Psoas muscle (tissue), 7 donors: ENCODE measurements at regions not wholly inside any gene's neighbourhood (a gene's known extent, or its start where the extent isn't known, plus 50 kb on each side); places are given as distances from the start of the nearest gene placed in this dataset.

Source experiments
- ATAC-seq, 4 donors: fragments of 200-7000 bp; cut with Tn5 transposase; one replicate each; pipeline ENCODE4 v1.9.1; 2020; ENCODE audit warnings: moderate library complexity in 3 of 4, mild to moderate bottlenecking in 2 of 4
- DNase-seq, 2 donors: peaks; one replicate each; pipeline ENCODE4 v3.0.0-alpha.2; 2020
- H3K27ac ChIP-seq: fragments of 200-600 bp; one replicate; pipeline ENCODE4 v1.8.0; 2022
- H3K27me3 ChIP-seq, 3 donors: fragments of 200-600 bp in 1 of 3; one replicate each; pipeline versions ENCODE4 v1.6.1 to v1.8.0; 2013 to 2022; ENCODE audit warnings: low read length in 2 of 3, mild to moderate bottlenecking in 2 of 3, moderate library complexity in 1 of 3; ENCODE audit not compliant: insufficient read depth in 3 of 3
- H3K36me3 ChIP-seq, 2 donors: fragments of 200-600 bp in 1 of 2; one replicate each; pipeline versions ENCODE4 v1.6.1 to v1.8.0; 2013 to 2022; ENCODE audit warnings: low read depth in 1 of 2, mild to moderate bottlenecking in 1 of 2, moderate library complexity in 1 of 2; ENCODE audit not compliant: insufficient read depth in 1 of 2
- H3K4me1 ChIP-seq: fragments of 200-600 bp; one replicate; pipeline ENCODE4 v1.8.0; 2022
- H3K4me3 ChIP-seq: fragments of 200-600 bp; one replicate; pipeline ENCODE4 v1.8.0; 2022; ENCODE audit warnings: mild to moderate bottlenecking
- H3K9me3 ChIP-seq: fragments of 200-600 bp; one replicate; pipeline ENCODE4 v1.8.0; 2022
- CTCF ChIP-seq: fragments of 200-600 bp; IDR thresholded peaks from one replicate; pipeline ENCODE4 v1.8.0; 2022; ENCODE audit warnings: antibody characterized with exemption
- WGBS, 3 donors: extraction: QIAGEN DNeasy Blood & Tissue Kit; methylation state at CpG; one replicate each; pipeline versions ENCODE4 v1.1.6 to v1.1.7; 2013; 5-methylcytosine and 5-hydroxymethylcytosine counted together
- intact Hi-C, 2 donors: fragments of 100-400 bp; cut with DNase I; formaldehyde crosslinking; loops; one replicate each; pipeline versions ENCODE4 v1.11.0 to v1.14.2; 2022
- donor health status: healthy with polysubstance abuse.
- donor health status: DM: no; HTN: no; CAD: no; lungs with moderate emphysema.
- donor health status: Bipolar disorder and iron deficiency.
- donor health status: healthy.
- donor health status: DM: yes; HTN: yes; CAD: no.
- donor health status: DM: no; HTN: no; CAD: no.
- donor health status: DM: yes; HTN: yes; CAD: no.

GRCh38 chr6:170173335-170173881, 117.5 kb downstream of the DLL1 start:
- intact Hi-C loops = no loop called here
- Histone ChIP-seq H3K27me3 (no peaks in the 10 kb centered on the region), H3K9me3 (no peaks in the 10 kb centered on the region), H3K36me3 (no peaks in the 10 kb centered on the region), H3K27ac (no peak overlapping the region), H3K4me1 (peaks cover 15% of the 10 kb centered on the region), H3K4me3 (no peak overlapping the region)
- WGBS, 3 donors = 49 to 65% (median 60%) methylated on average over 5 of the region's 5 CpGs
- no peak for ATAC-seq
- TF ChIP-seq CTCF = no peak
- peak in 1 of 2 donors; percentile 44 for DNase-seq

- no peak overlapping the region for H3K4me3 ChIP-seq
- no peaks in the 10 kb centered on the region for H3K27me3 ChIP-seq
- TF ChIP-seq CTCF = no peak
- 93 to 96% (median 93%) methylated on average over 28 of the region's 28 CpGs for WGBS, 3 donors
- ATAC-seq (no peak), DNase-seq (no peak)
- peaks cover 12% of the 10 kb centered on the region for H3K4me1 ChIP-seq
- H3K9me3 ChIP-seq = no peaks in the 10 kb centered on the region
- intact Hi-C loops = no loop called here
- no peak overlapping the region for H3K27ac ChIP-seq
- H3K36me3 ChIP-seq = no peaks in the 10 kb centered on the region
Measured at GRCh38 chr6:170172825-170173256, 118.0 kb downstream of the DLL1 start.

GRCh38 chr6:170172392-170172791, 118.5 kb downstream of the DLL1 start:
- ATAC-seq (no peak), DNase-seq (no peak)
- H3K4me3 ChIP-seq = no peak overlapping the region
- TF ChIP-seq CTCF = no peak
- H3K27me3 ChIP-seq = no peaks in the 10 kb centered on the region
- 74 to 77% (median 75%) methylated on average over 5 of the region's 5 CpGs for WGBS, 3 donors
- intact Hi-C loops = no loop called here
- H3K9me3 ChIP-seq = no peaks in the 10 kb centered on the region
- H3K4me1 ChIP-seq = peaks cover 12% of the 10 kb centered on the region
- no peak overlapping the region for H3K27ac ChIP-seq
- H3K36me3 ChIP-seq = no peaks in the 10 kb centered on the region

GRCh38 chr6:170167657-170168159, 123.2 kb downstream of the DLL1 start:
- H3K4me3 ChIP-seq = peak overlapping the region; percentile 51
- WGBS, 3 donors = 69 to 77% (median 76%) methylated on average over 19 of the region's 19 CpGs
- no peaks in the 10 kb centered on the region for H3K36me3 ChIP-seq
- peak in 1 of 2 donors; percentile 58 for DNase-seq
- no peaks in the 10 kb centered on the region for H3K9me3 ChIP-seq
- intact Hi-C loops = loop anchor here in 1 of 2 donors (10.0 kb wide), 1 partner anchor 107 kb away; no protein-coding TSS in a partner anchor
- no peaks in the 10 kb centered on the region for H3K27me3 ChIP-seq
- peak in 1 of 4 donors; percentile 16 for ATAC-seq
- H3K4me1 ChIP-seq = peaks cover 17% of the 10 kb centered on the region
- no peak overlapping the region for H3K27ac ChIP-seq
- no peak for TF ChIP-seq CTCF
